ENCODE measurements at regions not wholly inside any gene's neighbourhood (a gene's known extent, or its start where the extent isn't known, plus 50 kb on each side); places are given as distances from the start of the nearest gene placed in this dataset.

GRCh38 chr15:39318231-39318630 is 262.6 kb upstream of the THBS1 start:
- no peak overlapping the region for H2AFZ ChIP-seq (ENCODE audit: low read depth, low read length)
- no peak overlapping the region for H3K4me2 ChIP-seq (ENCODE audit: low read length)
- H3K36me3 ChIP-seq (ENCODE audit: insufficient read depth, low read length) = no peaks in the 10 kb centered on the region
- no peaks in the 10 kb centered on the region for H3K27me3 ChIP-seq (ENCODE audit: insufficient read depth, low read depth, low read length)
- TF ChIP-seq POLR2AphosphoS5 (IDR thresholded peaks at IDR 0.05) = no peak
- no peak for TF ChIP-seq SMC3 (conservative IDR thresholded peaks at IDR 0.05; ENCODE audit: poor library complexity)
- TF ChIP-seq MXI1 (conservative IDR thresholded peaks at IDR 0.05; ENCODE audit: poor library complexity, severe bottlenecking) = no peak
- no peak for TF ChIP-seq REST (IDR thresholded peaks at IDR 0.05; ENCODE audit: borderline replicate concordance)
- TF ChIP-seq TAF1 (IDR thresholded peaks at IDR 0.05; ENCODE audit: low read depth) = no peak
- TF ChIP-seq EZH2 (IDR thresholded peaks at IDR 0.05; ENCODE audit: borderline replicate concordance, insufficient read depth, low read length, poor library complexity, severe bottlenecking) = no peak
- TF ChIP-seq, protein P1, sequence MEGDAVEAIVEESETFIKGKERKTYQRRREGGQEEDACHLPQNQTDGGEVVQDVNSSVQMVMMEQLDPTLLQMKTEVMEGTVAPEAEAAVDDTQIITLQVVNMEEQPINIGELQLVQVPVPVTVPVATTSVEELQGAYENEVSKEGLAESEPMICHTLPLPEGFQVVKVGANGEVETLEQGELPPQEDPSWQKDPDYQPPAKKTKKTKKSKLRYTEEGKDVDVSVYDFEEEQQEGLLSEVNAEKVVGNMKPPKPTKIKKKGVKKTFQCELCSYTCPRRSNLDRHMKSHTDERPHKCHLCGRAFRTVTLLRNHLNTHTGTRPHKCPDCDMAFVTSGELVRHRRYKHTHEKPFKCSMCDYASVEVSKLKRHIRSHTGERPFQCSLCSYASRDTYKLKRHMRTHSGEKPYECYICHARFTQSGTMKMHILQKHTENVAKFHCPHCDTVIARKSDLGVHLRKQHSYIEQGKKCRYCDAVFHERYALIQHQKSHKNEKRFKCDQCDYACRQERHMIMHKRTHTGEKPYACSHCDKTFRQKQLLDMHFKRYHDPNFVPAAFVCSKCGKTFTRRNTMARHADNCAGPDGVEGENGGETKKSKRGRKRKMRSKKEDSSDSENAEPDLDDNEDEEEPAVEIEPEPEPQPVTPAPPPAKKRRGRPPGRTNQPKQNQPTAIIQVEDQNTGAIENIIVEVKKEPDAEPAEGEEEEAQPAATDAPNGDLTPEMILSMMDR (IDR thresholded peaks at IDR 0.05; ENCODE audit: poor library complexity, severe bottlenecking) = no peak
- no peak for TF ChIP-seq EP300 (conservative IDR thresholded peaks at IDR 0.05; ENCODE audit: poor library complexity, severe bottlenecking)
- no peak for TF ChIP-seq RAD21 (conservative IDR thresholded peaks at IDR 0.05)
- H3K4me3 ChIP-seq (ENCODE audit: low read length) = no peak overlapping the region
- H3K9ac ChIP-seq (ENCODE audit: low read length) = no peak overlapping the region
- H3K27ac ChIP-seq (ENCODE audit: low read length) = no peak overlapping the region
- no peaks in the 10 kb centered on the region for H3K79me2 ChIP-seq (replicated peaks; ENCODE audit: insufficient read depth, low read length)
- H3K9me2 ChIP-seq (ENCODE audit: insufficient read depth, low read length) = no peaks in the 10 kb centered on the region
- H3F3A ChIP-seq (ENCODE audit: insufficient read depth, low read length, poor library complexity, severe bottlenecking) = no peaks in the 10 kb centered on the region
- H4K20me1 ChIP-seq (ENCODE audit: insufficient read depth) = no peaks in the 10 kb centered on the region
- no peaks in the 10 kb centered on the region for H3K9me3 ChIP-seq (ENCODE audit: low read length)

DNA sequence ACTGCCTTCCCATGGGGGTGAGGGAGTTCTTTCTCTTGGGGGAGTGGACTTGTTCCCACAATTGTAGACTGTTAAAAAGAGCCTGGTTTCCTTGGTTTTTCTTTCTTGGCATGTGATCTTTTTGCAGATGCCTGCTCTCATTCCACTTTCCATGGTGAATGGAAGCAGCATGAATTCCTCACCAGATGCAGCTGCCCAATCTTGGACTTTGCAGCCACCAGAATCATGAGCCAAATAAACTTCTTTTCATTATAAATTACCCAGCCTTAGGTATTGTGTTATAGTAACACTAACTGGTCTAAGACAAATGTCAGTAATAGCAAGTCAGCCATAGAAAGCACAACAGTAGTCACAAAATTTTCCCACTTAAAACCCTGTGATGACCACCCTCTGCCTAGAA is 260.5 kb upstream of the THBS1 start:
- Histone ChIP-seq H3K27ac (ENCODE audit: low read length) (no peak overlapping the region), H3K36me3 (ENCODE audit: insufficient read depth, low read length) (no peaks in the 10 kb centered on the region), H3K79me2 (replicated peaks; ENCODE audit: insufficient read depth, low read length) (no peaks in the 10 kb centered on the region), H4K20me1 (ENCODE audit: insufficient read depth) (no peaks in the 10 kb centered on the region), H3F3A (ENCODE audit: insufficient read depth, low read length, poor library complexity, severe bottlenecking) (no peaks in the 10 kb centered on the region), H3K4me3 (ENCODE audit: low read length) (no peak overlapping the region), H3K27me3 (ENCODE audit: insufficient read depth, low read depth, low read length) (no peaks in the 10 kb centered on the region), H3K9me2 (ENCODE audit: insufficient read depth, low read length) (no peaks in the 10 kb centered on the region), H2AFZ (ENCODE audit: low read depth, low read length) (no peak overlapping the region), H3K9me3 (ENCODE audit: low read length) (no peaks in the 10 kb centered on the region), H3K4me2 (ENCODE audit: low read length) (no peak overlapping the region), H3K9ac (ENCODE audit: low read length) (no peak overlapping the region)
- TF ChIP-seq RAD21 (conservative IDR thresholded peaks at IDR 0.05) (no peak), SMC3 (conservative IDR thresholded peaks at IDR 0.05; ENCODE audit: poor library complexity) (no peak), EZH2 (IDR thresholded peaks at IDR 0.05; ENCODE audit: borderline replicate concordance, insufficient read depth, low read length, poor library complexity, severe bottlenecking) (no peak), MXI1 (conservative IDR thresholded peaks at IDR 0.05; ENCODE audit: poor library complexity, severe bottlenecking) (no peak), POLR2AphosphoS5 (IDR thresholded peaks at IDR 0.05) (no peak), TAF1 (IDR thresholded peaks at IDR 0.05; ENCODE audit: low read depth) (no peak), REST (IDR thresholded peaks at IDR 0.05; ENCODE audit: borderline replicate concordance) (no peak), EP300 (conservative IDR thresholded peaks at IDR 0.05; ENCODE audit: poor library complexity, severe bottlenecking) (no peak)
- TF ChIP-seq, protein P1 (IDR thresholded peaks at IDR 0.05; ENCODE audit: poor library complexity, severe bottlenecking) = no peak
